Psoas muscle (tissue), 7 donors: ENCODE measurements at regions not wholly inside any gene's neighbourhood (a gene's known extent, or its start where the extent isn't known, plus 50 kb on each side); places are given as distances from the start of the nearest gene placed in this dataset.
"Not testable (repeated sequence)": the region's sequence is repeated elsewhere in the genome, so short reads cannot be mapped to it uniquely, and the experiment has no call there.

Experiments
- ATAC-seq, 4 donors: fragments of 200-7000 bp; cut with Tn5 transposase; one replicate each; pipeline ENCODE4 v1.9.1; 2020; ENCODE audit warnings: moderate library complexity in 3 of 4, mild to moderate bottlenecking in 2 of 4
- DNase-seq, 2 donors: peaks; one replicate each; pipeline ENCODE4 v3.0.0-alpha.2; 2020
- H3K27ac ChIP-seq: fragments of 200-600 bp; one replicate; pipeline ENCODE4 v1.8.0; 2022
- H3K27me3 ChIP-seq, 3 donors: fragments of 200-600 bp in 1 of 3; one replicate each; pipeline versions ENCODE4 v1.6.1 to v1.8.0; 2013 to 2022; ENCODE audit warnings: low read length in 2 of 3, mild to moderate bottlenecking in 2 of 3, moderate library complexity in 1 of 3; ENCODE audit not compliant: insufficient read depth in 3 of 3
- H3K36me3 ChIP-seq, 2 donors: fragments of 200-600 bp in 1 of 2; one replicate each; pipeline versions ENCODE4 v1.6.1 to v1.8.0; 2013 to 2022; ENCODE audit warnings: low read depth in 1 of 2, mild to moderate bottlenecking in 1 of 2, moderate library complexity in 1 of 2; ENCODE audit not compliant: insufficient read depth in 1 of 2
- H3K4me1 ChIP-seq: fragments of 200-600 bp; one replicate; pipeline ENCODE4 v1.8.0; 2022
- H3K4me3 ChIP-seq: fragments of 200-600 bp; one replicate; pipeline ENCODE4 v1.8.0; 2022; ENCODE audit warnings: mild to moderate bottlenecking
- H3K9me3 ChIP-seq: fragments of 200-600 bp; one replicate; pipeline ENCODE4 v1.8.0; 2022
- CTCF ChIP-seq: fragments of 200-600 bp; IDR thresholded peaks from one replicate; pipeline ENCODE4 v1.8.0; 2022; ENCODE audit warnings: antibody characterized with exemption
- WGBS, 3 donors: extraction: QIAGEN DNeasy Blood & Tissue Kit; methylation state at CpG; one replicate each; pipeline versions ENCODE4 v1.1.6 to v1.1.7; 2013; 5-methylcytosine and 5-hydroxymethylcytosine counted together
- intact Hi-C, 2 donors: fragments of 100-400 bp; cut with DNase I; formaldehyde crosslinking; loops; one replicate each; pipeline versions ENCODE4 v1.11.0 to v1.14.2; 2022
- donor health status: healthy with polysubstance abuse.
- donor health status: DM: no; HTN: no; CAD: no; lungs with moderate emphysema.
- donor health status: Bipolar disorder and iron deficiency.
- donor health status: healthy.
- donor health status: DM: yes; HTN: yes; CAD: no.
- donor health status: DM: no; HTN: no; CAD: no.
- donor health status: DM: yes; HTN: yes; CAD: no.

GRCh38 chr11:127939000-127939399 is 648.4 kb downstream of the ETS1 start:
- intact Hi-C loops, result no loop called here
- Histone ChIP-seq H3K27me3 (peaks cover 0 to 5% (median 0%) of the 10 kb centered on the region in 3 donors), H3K27ac (no peak overlapping the region), H3K9me3 (no peaks in the 10 kb centered on the region), H3K4me3 (no peak overlapping the region), H3K36me3 (no peaks in the 10 kb centered on the region), H3K4me1 (no peaks in the 10 kb centered on the region)
- WGBS, 3 donors, result 84 to 89% (median 87%) methylated on average over 3 of the region's 3 CpGs
- DNase-seq, result no peak
- no peak for ATAC-seq
- no peak for TF ChIP-seq CTCF

GRCh38 chr11:127935081-127935480 is 652.3 kb downstream of the ETS1 start:
- no peak for DNase-seq
- no peak overlapping the region for H3K4me3 ChIP-seq
- H3K27ac ChIP-seq, result no peak overlapping the region
- TF ChIP-seq CTCF, result no peak
- ATAC-seq, result no peak
- intact Hi-C loops, result no loop called here
- no peaks in the 10 kb centered on the region for H3K36me3 ChIP-seq
- 54 to 65% (median 62%) methylated on average over 4 of the region's 4 CpGs for WGBS, 3 donors
- no peaks in the 10 kb centered on the region for H3K4me1 ChIP-seq
- H3K27me3 ChIP-seq, result peaks cover 0 to 5% (median 0%) of the 10 kb centered on the region in 3 donors
- no peaks in the 10 kb centered on the region for H3K9me3 ChIP-seq

GRCh38 chr11:127933961-127934360 is 653.4 kb downstream of the ETS1 start:
- H3K4me3 ChIP-seq, H3K27me3 ChIP-seq, H3K9me3 ChIP-seq, ATAC-seq, H3K36me3 ChIP-seq, H3K27ac ChIP-seq, DNase-seq, intact Hi-C loops, H3K4me1 ChIP-seq: not testable (repeated sequence)
- WGBS, 3 donors, result 88 to 93% (median 92%) methylated on average over 4 of the region's 4 CpGs

GRCh38 chr11:127931803-127932202 is 655.6 kb downstream of the ETS1 start:
- no peak for TF ChIP-seq CTCF
- no peaks in the 10 kb centered on the region for H3K4me1 ChIP-seq
- intact Hi-C loops, result no loop called here
- no peaks in the 10 kb centered on the region for H3K36me3 ChIP-seq
- H3K27ac ChIP-seq, result no peak overlapping the region
- H3K4me3 ChIP-seq, result no peak overlapping the region
- no peak for DNase-seq
- H3K27me3 ChIP-seq, result peaks cover 0 to 3% (median 0%) of the 10 kb centered on the region in 3 donors
- WGBS, 3 donors, result 83 to 88% (median 85%) methylated on average over 7 of the region's 7 CpGs
- ATAC-seq, result no peak
- no peaks in the 10 kb centered on the region for H3K9me3 ChIP-seq

- H3K27ac ChIP-seq, result no peak overlapping the region
- ATAC-seq (no peak), DNase-seq (no peak)
- H3K4me3 ChIP-seq, result no peak overlapping the region
- H3K9me3 ChIP-seq, result no peaks in the 10 kb centered on the region
- no peaks in the 10 kb centered on the region for H3K27me3 ChIP-seq
- intact Hi-C loops, result no loop called here
- no peak for TF ChIP-seq CTCF
- WGBS, 3 donors, result 68 to 80% (median 72%) methylated on average over 8 of the region's 8 CpGs
- no peaks in the 10 kb centered on the region for H3K4me1 ChIP-seq
- no peaks in the 10 kb centered on the region for H3K36me3 ChIP-seq
These were observed 660.6 kb downstream of the ETS1 start for GRCh38 chr11:127926721-127927120.
